ENCODE measurements at regions not wholly inside any gene's neighbourhood (a gene's known extent, or its start where the extent isn't known, plus 50 kb on each side); places are given as distances from the start of the nearest gene placed in this dataset.

DNA sequence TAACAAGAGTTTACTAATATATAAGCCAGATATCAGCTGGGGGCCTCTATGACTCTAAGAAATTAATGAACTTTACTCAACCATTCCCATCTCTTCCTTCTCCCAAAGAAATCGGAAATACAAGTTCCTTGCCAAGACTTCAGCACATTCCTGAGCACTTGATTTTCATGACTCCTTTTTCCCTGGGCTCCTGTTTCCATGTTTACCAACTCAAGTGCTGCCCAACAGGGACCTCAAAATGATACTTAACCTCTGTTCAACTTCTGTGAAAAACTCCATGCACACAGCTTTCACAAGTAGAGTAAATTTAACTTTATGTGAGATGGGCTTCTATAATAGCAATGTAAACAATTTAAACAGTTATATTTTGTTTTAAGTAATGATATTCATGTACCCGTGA is 315.8 kb upstream of the CDIN1 start:
- H3K4me3 ChIP-seq (replicated peaks in 1 of 2; ENCODE audit: low read depth in 1 of 2, low read length in 2 of 2): no peak overlapping the region
- H3K9me2 ChIP-seq (ENCODE audit: insufficient read depth): no peaks in the 10 kb centered on the region
- no peak overlapping the region for H2AFZ ChIP-seq (ENCODE audit: low read depth, low read length, poor library complexity, severe bottlenecking)
- no peaks in the 10 kb centered on the region for H3K9me3 ChIP-seq (ENCODE audit: control insufficient read depth in 1 of 2, insufficient read depth in 1 of 2, low read depth in 1 of 2, low read length in 2 of 2)
- no peaks in the 10 kb centered on the region for H3K4me1 ChIP-seq (ENCODE audit: control insufficient read depth in 1 of 2, insufficient read depth in 2 of 2, low read length in 2 of 2)
- DNase-seq (ENCODE audit: low read depth, low spot score) (no peak), ATAC-seq (no peak)
- ChIA-PET CTCF (no interaction called here), RAD21 (ENCODE audit: low non-redundant PET in 1 of 2, low total read pairs in 2 of 2, uncharacterized antibody in 2 of 2, unreplicated experiment in 2 of 2) (no interaction called here), POLR2A (no interaction called here)
- H3K4me2 ChIP-seq (ENCODE audit: low read length): no peak overlapping the region
- H3K36me3 ChIP-seq (ENCODE audit: control insufficient read depth in 1 of 2, insufficient read depth in 2 of 2, low read length in 2 of 2): no peaks in the 10 kb centered on the region
- no peaks in the 10 kb centered on the region for H4K20me1 ChIP-seq (ENCODE audit: insufficient read depth)
- TF ChIP-seq SP1 (IDR thresholded peaks at IDR 0.05; ENCODE audit: low read depth): no peak
- TF ChIP-seq JUND (IDR thresholded peaks at IDR 0.05): no peak
- TF ChIP-seq TCF7L2 (IDR thresholded peaks at IDR 0.05; ENCODE audit: borderline replicate concordance, extremely low read depth, insufficient read depth, insufficient read length): no peak
- no peak for TF ChIP-seq SIN3A (IDR thresholded peaks at IDR 0.05; ENCODE audit: low read depth)
- TF ChIP-seq ZNF274 (IDR thresholded peaks at IDR 0.05; ENCODE audit: low read depth, low read length): no peak
- no peak for TF ChIP-seq ELF1 (IDR thresholded peaks at IDR 0.05; ENCODE audit: borderline replicate concordance, low read depth)
- TF ChIP-seq, protein P1, sequence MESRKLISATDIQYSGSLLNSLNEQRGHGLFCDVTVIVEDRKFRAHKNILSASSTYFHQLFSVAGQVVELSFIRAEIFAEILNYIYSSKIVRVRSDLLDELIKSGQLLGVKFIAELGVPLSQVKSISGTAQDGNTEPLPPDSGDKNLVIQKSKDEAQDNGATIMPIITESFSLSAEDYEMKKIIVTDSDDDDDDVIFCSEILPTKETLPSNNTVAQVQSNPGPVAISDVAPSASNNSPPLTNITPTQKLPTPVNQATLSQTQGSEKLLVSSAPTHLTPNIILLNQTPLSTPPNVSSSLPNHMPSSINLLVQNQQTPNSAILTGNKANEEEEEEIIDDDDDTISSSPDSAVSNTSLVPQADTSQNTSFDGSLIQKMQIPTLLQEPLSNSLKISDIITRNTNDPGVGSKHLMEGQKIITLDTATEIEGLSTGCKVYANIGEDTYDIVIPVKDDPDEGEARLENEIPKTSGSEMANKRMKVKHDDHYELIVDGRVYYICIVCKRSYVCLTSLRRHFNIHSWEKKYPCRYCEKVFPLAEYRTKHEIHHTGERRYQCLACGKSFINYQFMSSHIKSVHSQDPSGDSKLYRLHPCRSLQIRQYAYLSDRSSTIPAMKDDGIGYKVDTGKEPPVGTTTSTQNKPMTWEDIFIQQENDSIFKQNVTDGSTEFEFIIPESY (IDR thresholded peaks at IDR 0.05; ENCODE audit: extremely low read depth, insufficient replicate concordance, low read length): no peak
- no peak for TF ChIP-seq EZH2 (IDR thresholded peaks at IDR 0.05)
- no peak for TF ChIP-seq YY1 (IDR thresholded peaks at IDR 0.05; ENCODE audit: extremely low read depth, insufficient replicate concordance, low read depth, low read length)
- TF ChIP-seq, protein P2, sequence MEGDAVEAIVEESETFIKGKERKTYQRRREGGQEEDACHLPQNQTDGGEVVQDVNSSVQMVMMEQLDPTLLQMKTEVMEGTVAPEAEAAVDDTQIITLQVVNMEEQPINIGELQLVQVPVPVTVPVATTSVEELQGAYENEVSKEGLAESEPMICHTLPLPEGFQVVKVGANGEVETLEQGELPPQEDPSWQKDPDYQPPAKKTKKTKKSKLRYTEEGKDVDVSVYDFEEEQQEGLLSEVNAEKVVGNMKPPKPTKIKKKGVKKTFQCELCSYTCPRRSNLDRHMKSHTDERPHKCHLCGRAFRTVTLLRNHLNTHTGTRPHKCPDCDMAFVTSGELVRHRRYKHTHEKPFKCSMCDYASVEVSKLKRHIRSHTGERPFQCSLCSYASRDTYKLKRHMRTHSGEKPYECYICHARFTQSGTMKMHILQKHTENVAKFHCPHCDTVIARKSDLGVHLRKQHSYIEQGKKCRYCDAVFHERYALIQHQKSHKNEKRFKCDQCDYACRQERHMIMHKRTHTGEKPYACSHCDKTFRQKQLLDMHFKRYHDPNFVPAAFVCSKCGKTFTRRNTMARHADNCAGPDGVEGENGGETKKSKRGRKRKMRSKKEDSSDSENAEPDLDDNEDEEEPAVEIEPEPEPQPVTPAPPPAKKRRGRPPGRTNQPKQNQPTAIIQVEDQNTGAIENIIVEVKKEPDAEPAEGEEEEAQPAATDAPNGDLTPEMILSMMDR (IDR thresholded peaks at IDR 0.05 in 2 of 3, conservative IDR thresholded peaks at IDR 0.05 in 1 of 3; ENCODE audit: borderline replicate concordance in 1 of 3, insufficient read depth in 1 of 3, low read depth in 2 of 3, low read length in 2 of 3): no peak
- no peak for TF ChIP-seq EZH2phosphoT487 (IDR thresholded peaks at IDR 0.05; ENCODE audit: borderline replicate concordance)
- no peak overlapping the region for H3K27ac ChIP-seq (ENCODE audit: low read depth, low read length)
- intact Hi-C loops (cut with micrococcal nuclease): no loop called here
- no peaks in the 10 kb centered on the region for H3K79me2 ChIP-seq (ENCODE audit: insufficient read depth, low read length)
- H3K27me3 ChIP-seq (ENCODE audit: insufficient read depth, low read length): no peaks in the 10 kb centered on the region
- H3K9ac ChIP-seq (ENCODE audit: low read length): no peak overlapping the region
- BruUV-seq (replicated peaks): no TSS peak

All from HCT116 (cell line).